Cardiac septum (tissue), 1 donor: ENCODE measurements at regions not wholly inside any gene's neighbourhood (a gene's known extent, or its start where the extent isn't known, plus 50 kb on each side); places are given as distances from the start of the nearest gene placed in this dataset.
"Not testable (repeated sequence)": the region's sequence is repeated elsewhere in the genome, so short reads cannot be mapped to it uniquely, and the experiment has no call there.

Experiments
- DNase-seq: peaks from one replicate; pipeline ENCODE4 v3.0.0-alpha.2; 2020; ENCODE audit warnings: low spot score
- intact Hi-C: fragments of 100-400 bp; cut with DNase I; formaldehyde crosslinking; loops from one replicate; pipeline ENCODE4 v1.14.0; 2022
- donor health status: DM: no; HTN: no; CAD: no.

DNA sequence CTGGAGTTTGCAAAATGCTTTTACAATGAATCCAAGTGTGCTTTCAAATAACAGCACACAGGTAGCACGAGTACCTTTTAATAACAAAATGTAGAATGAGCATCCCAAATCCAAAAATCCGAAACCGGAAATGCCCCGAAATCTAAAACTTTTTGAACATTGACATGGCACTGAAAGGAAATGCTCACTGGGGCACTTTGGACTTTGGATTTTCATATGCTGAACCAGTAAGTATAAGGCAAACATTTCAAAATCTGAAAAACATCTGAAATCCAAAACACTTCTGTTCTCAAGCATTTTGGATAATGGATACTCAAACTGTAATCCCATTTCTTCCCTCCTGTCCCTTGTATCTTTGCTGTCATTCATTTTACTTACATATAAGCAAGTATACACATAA, 50.1 kb downstream of the GCNT4 start:
- intact Hi-C loops: no loop called here
- DNase-seq: no peak

DNA sequence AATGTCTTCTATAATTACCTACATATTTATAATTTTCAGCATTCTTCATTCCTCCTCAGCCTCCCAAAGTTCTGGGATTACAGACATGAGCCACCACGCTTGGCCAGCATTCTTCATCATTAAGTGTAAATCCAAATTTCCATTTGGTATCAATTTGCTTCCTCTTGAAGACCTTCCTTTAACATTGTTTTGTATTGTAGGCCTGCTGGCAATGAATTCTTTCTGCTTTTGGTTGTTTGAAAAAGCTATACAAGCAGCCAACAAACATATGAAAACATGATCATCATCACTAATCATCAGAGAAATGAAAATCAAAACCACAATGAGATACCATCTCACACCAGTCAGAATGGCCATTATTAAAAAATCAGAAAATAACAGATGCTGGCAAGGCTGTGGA, 56.4 kb downstream of the GCNT4 start:
- intact Hi-C loops: no loop called here
- no peak for DNase-seq

DNA sequence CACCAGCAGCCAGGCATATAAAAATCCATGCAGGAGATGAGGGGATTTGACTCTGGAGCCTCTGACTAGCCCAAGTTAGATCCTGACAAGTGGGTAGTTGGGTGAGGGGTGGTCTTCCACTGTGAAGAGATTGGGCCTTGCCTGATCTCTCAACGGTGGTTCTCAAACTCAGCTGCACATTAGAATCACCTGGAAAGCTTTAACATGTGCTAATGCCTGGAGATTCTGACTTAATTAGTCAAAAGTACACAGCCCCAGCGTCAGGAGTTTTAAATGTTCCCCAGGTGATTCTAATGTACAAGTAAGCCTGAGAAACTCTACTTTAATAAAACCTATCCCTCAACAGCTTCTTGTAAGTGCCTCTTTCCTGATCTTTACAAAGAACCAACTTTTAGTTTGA, 57.5 kb downstream of the GCNT4 start:
- intact Hi-C loops: no loop called here
- DNase-seq: no peak

DNA sequence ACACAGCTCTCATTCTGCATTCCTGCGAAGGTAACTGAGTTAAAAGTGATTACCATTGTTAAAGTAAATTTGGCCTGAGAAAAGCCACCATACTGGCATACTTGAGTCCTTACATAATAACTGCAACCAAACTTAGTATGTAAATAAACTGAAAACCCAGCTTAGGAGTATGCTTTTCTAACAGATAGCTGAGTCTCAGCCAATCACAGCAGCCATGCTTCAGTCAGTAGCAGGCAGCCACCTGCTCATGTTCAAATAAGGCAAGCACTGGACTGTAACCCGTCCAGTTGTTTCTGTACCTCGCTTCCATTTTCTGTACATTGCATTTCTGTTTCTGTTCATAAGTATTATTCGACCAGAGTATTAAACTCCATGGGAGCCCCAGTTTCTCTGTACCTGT, 58.6 kb downstream of the GCNT4 start:
- no peak for DNase-seq
- intact Hi-C loops: no loop called here

DNA sequence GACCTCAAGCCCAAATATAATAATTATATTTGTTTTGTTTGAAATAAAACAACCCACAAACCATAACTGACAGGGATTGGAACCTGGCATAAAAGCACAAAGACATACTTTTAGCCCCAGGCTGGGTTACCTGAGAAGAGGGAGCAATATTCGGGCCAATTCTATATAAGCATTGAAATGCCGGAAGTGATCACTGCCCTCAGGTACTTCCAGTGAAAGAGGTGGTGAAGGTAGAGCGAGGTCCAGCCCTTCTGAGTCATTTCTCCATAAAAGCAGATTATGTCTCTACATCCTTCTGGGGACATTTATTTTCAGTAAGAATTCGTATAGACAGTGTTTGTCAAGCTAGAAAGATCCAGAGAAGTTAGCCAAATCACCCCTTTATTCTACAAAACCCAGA, 59.6 kb downstream of the GCNT4 start:
- DNase-seq: no peak

DNA sequence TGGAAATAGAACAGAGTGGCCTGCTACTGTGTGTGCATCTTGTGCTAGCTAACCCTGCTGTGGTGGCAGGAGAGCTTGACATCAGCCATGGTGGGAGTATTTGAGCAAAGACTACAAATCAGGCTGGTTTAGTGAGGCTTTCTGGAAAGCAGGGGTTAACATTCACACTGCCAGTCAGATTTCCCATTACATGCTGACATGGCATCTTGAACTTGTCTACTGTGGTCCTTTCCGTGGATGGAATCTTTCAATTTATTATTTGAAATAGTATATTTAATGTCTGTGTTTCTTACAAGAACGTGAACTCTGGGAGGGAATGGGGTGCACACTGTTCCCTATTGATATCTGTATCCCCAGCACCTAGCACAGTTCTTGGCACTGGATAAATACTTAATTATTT, 60.8 kb downstream of the GCNT4 start:
- DNase-seq: no peak

More for the DNA sequence above, 59.6 kb downstream of the GCNT4 start:
- intact Hi-C loops: no loop called here

DNA sequence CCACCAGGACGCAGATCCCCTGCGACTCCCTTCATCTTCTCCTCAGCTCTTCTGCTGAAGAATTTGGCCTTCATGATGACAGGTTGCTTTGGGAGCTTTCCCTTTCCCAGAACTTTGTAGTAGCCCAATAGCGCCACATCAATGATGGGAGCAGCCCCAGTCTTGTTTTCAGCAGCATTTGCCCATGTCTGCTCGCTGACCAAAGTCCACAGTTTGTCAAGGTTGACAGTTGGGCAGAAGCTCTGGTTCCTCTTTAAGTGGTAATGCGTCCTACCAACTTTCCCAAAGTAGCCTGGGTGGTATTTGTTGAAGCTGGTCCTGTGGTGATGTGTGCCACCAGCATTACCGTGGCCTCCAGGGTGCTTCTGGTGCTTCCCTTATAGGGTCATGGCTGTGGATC, 62.2 kb downstream of the GCNT4 start:
- intact Hi-C loops: no loop called here

More for the DNA sequence above, 60.8 kb downstream of the GCNT4 start:
- intact Hi-C loops: no loop called here

DNA sequence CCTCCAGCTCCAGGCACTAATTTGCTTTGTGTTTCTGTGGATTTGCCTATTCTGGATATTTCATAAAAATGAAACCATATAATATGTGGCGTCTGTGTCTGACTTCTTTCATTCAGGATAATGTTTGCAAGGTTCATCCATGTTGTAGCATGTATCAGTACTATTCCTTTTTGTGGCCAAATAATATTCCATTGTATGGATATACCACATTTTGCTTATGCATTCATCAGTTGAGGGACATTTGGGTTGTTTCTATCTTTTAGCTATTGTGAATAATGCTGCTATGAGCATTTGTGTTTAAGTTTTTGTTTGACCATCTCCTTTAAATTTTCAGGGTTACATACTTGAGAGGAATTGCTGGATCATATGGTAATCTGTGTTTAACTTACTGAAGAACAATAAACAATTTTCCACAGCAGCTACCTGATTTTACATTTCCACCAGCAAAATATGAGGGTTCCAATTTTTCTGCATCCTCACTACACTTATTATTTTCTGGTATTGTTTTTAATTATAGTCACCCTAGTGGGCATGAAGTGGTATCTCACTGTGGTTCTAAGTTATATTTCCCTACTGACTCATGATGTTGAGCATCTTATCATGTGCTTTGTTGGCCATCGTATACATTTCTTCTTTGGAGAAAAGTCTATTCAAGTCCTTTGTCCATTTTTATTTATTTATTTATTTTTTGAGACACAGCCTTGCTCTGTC, 63.9 kb downstream of the GCNT4 start:
- intact Hi-C loops: no loop called here
- DNase-seq: no peak

More for the DNA sequence above, 62.2 kb downstream of the GCNT4 start:
- DNase-seq: no peak

DNA sequence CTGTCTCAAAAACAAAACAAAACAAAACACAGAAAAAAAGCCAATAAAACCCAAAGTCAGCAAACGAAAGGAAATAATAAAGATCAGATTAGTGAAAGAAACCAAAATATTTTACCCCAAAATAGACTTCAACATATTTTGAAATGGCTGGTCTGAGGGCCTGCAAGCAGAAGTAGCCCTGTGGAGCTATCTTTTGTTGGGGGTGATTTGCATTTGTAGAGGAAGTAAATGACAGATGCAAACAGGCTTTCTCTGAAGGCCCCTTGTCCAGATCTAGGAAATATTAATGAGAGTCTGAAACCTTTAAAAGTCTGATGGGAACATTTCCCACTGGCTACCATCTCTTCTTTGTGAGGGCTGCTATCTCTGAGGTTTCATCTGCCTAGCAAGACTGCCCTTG, 74.0 kb downstream of the GCNT4 start:
- no peak for DNase-seq
- intact Hi-C loops: no loop called here

DNA sequence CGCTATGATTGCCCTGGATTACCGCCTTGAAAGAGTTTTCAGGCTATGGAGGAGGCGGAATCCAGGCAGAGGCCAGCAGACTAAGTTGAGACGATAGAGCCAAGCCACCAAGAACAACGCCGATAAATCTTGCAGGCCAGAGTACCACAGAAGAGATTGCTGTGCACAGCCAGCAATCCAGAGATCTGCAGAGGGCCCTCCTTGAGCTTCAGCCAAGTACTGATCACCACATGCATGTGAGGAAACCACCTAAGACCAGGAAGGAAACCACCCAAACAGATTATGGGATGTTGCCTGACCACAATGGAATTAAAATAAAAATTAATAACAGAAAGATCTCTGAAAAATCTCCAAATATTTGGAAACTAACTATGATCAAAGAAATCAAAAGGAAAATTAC, 74.9 kb downstream of the GCNT4 start:
- intact Hi-C loops: no loop called here
- DNase-seq: no peak

DNA sequence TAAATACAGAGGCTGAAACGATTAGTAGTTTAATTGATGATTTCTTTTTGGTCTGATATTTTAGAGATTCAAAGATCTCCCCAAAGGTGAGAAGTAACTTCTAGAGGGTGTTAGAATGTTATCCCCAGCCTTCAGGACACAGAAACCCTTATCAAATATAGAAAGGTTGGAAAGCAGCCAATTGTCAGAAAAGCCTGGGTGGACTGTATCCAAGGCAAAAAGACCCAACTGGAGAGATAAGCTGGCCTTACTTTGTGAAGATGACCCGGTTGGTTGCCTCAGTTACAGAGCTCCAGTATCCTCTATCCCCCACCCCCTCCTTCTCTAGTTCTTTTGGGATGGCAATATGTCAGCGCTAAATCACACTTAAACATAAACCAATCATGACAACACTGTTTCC, 75.7 kb downstream of the GCNT4 start:
- intact Hi-C loops: no loop called here
- no peak for DNase-seq

DNA sequence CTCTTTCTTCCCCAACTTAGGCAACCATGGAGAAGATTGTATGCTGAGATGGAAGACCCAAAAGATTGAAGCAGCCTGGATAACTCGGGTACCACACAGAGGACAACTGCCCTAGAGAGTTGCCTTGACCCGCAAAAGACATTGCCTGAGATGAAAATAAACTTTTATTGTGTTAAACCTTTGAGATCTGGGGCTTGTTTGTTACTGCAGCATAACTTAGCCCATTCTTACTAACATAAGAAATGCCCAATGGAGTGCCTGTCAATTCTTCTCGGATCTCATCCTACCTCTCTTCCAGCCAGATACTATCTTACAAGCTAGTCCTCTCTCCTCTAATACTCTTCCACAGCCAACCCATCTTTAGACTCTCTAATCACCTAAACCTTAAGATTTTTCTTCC, 76.8 kb downstream of the GCNT4 start:
- DNase-seq: no peak
- intact Hi-C loops: no loop called here

DNA sequence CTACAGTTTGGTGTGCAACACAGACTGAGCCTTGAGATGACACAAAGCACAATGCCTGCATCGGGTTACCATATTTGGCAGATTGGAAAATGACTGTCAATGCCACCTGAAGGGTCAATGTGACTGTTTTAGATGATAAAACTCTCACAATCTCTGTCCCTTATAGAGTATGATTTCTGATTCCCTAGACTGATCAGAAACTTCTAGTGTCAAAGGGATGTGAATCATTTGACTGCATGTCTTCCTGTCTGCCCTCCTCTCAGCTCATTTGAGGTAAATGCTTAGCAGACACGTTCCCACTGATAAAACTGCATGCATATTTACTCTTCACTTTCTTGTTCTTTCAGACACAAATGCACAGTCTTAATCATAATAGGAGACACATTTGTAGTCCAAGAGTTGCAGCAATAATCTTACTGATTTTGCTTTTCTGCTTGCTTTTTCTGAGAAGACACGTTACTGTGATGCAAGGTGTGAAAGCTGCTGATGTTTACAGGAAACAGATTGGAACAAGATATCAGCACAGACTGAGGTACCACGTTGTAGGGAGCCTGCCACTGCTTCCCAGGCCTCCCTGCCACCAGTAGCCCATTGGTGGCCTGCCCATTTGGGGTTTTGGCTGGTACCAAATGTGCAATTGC, 77.8 kb downstream of the GCNT4 start:
- intact Hi-C loops: no loop called here
- no peak for DNase-seq

DNA sequence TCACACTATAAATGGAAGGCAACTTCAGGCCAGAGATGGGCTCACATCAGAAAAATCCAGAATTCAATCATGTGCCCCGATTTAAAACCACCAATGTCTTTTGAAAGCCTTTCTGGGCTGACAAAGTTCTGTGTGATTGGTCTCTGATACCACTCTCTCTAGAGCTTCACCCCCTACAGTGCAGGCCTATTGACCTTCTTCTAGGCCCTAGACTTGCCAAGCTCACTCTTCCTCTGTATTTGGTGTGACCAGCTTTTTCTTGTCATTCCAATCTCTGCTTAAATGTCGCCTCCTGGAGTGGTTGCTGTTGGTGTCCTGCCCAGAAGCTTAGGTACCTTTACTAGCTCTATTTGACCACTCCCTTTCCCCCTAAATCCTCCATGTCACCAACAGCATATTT, 78.7 kb downstream of the GCNT4 start:
- no peak for DNase-seq
- intact Hi-C loops: no loop called here

DNA sequence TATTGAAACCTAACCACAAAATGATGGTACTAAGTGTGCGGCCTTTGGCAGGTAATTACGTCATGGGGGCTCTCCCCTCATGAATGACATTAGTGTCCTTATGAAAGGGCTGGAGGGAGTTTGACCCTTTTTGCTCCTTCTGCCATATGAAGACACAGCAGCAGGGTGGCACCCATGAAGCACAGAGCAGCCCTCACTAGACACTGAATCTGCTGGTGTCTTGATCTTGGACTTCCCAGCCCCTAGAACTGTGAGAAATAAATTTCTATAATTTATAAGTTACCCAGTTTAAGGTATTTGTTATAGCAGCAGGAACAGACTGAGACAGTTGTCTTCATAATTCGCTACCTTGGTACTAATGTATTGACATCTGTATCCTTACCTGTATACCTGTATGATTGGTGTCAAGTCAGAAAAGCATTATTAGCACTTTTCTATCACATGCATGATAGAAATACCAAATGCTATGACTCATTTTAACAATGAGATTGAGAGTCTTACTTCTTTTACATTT, 80.4 kb downstream of the GCNT4 start:
- no peak for DNase-seq
- intact Hi-C loops: no loop called here

DNA sequence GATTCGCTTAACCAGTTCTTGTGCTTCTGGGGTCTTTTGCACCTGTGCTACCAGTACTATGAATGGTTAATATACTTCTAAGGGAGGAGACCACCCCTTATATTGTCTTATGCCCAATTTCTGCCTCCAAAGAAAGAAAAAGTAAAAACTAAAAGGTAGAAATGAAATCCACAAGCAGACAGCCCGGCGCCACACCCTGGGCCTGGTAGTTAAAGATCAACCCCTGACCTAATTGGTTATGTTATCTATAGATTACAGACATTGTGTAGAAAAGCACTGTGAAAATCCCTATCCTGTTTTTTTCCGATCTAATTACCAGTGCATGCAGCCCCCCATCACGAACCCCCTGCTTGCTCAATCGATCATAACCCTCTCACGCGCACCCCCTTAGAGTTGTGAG, 81.5 kb downstream of the GCNT4 start:
- DNase-seq, intact Hi-C loops: not testable (repeated sequence)

DNA sequence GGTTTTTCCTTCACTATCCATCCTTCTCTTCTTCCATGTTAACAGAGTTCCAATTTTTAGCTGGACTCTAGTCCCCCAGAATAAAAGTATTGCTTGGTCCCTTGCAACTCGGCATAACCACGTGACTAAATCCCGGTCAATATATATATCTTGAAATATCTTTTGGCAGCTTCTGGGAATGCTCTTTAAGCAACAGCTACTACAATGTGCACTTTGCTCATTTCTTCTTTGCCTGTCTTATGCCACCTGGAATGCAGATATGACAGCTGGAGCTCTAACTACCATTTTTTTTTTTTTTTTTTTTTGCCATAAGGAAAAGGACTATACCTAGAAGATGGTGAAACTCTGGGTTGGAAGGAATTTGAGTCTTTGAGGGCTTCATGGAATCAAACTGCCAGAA, 82.6 kb downstream of the GCNT4 start:
- no peak for DNase-seq
- intact Hi-C loops: no loop called here

DNA sequence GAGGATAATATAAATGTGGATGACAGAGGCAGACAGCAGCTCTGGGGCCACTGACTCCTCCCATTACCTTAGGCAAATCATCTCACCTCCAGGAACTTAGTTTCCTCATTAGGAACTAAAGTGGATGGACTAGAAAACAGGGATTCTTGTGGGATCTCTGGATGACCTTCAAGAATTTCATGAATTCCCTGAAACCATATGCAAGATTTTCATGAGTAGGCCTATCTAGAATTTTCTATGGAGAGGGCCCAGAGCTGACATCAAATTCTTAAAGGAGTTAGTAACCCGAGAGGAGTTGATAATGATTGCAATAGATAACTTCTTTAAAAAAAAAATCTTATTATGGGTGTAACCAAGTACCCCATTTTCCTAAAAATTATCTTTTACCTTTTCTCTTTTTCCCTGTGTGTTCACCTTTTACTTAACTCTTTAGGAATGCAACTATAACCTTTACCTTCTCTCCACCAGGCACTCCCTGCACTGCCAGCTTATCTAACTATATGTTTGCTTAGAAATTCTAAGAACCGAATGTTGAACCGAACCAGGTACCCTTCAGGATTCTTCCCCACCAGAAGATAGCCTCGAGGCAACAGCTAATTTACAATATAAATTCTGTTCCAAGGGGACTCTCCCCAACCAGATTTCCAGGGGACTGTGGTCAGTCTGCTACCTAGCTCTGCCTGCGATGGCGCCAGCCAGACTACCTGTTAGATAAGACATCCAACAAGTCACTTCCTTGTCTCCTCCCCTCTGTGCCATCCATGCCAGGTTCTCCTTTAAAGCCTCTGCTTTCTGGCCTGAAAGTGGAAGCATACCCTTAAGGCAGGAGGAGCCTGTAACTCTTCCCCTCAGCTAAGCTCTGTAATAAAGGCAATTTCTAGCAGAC, 86.0 kb downstream of the GCNT4 start:
- intact Hi-C loops: no loop called here
- no peak for DNase-seq

DNA sequence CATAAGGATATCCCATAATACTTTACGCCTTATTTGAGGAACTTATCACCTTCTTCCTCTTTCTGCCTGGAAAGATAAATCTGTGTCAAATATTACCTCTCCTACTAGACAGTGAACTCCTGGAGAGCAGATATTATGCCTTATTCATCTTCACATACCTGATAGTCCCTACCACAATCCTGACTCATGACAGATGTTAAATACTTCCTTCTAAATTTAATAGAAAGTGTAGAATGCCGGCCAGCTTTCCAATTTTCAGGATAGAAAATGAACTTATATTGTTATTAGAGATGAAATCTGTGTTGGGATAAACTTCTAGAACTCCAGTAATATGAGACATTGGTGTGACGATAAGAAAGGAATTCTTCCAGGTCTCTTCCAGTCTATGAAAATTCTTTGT, 89.0 kb downstream of the GCNT4 start:
- DNase-seq: no peak
- intact Hi-C loops: no loop called here

DNA sequence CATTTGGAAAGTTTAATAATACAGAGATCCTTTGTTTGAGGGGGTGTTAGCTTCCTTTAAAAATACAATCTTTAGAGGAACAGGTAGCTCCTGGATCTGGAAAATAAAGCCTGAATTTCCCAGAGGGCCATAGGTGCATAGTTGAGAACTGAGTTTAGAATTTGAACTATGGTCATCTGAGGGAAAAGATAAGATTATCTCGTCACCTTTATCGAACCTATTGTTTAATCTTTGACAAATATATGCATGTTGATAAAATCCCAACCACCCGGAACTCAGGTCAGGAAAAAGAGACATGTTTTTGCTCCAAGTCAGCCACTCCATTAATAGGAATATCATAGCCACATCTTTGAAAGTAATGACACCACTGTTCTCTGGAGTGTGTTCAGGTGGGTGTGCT, 91.7 kb upstream of the FAM169A start:
- intact Hi-C loops: no loop called here
- no peak for DNase-seq
